GM10248 (cell line): ENCODE measurements at regions not wholly inside any gene's neighbourhood (a gene's known extent, or its start where the extent isn't known, plus 50 kb on each side); places are given as distances from the start of the nearest gene placed in this dataset.
"Not testable (repeated sequence)": the region's sequence is repeated elsewhere in the genome, so short reads cannot be mapped to it uniquely, and the experiment has no call there.

Experiments used
- CTCF ChIA-PET: fragments of 300-600 bp; sonication (Branson Sonifier 250); formaldehyde crosslinking; extraction: SDS; loops from one replicate; lab custom pipeline; 2021; ENCODE audit warnings: antibody characterized with exemption; lab: Yijun Ruan, JAX
- POLR2A ChIA-PET: fragments of 350-650 bp; sonication (Branson Sonifier 250); formaldehyde crosslinking; extraction: SDS; loops from one replicate; lab custom pipeline; 2020; ENCODE audit warnings: antibody characterized with exemption; lab: Yijun Ruan, JAX
- DNase-seq: peaks from one replicate; pipeline ENCODE4 v3.0.0; 2012; ENCODE audit errors: extremely low spot score
- CTCF ChIP-seq: IDR thresholded peaks from 2 replicates; pipeline ENCODE4 v1.5.1; 2012; ENCODE audit warnings: mild to moderate bottlenecking, low read depth; ENCODE audit errors: extremely low read depth, missing control alignments, control extremely low read depth

DNA sequence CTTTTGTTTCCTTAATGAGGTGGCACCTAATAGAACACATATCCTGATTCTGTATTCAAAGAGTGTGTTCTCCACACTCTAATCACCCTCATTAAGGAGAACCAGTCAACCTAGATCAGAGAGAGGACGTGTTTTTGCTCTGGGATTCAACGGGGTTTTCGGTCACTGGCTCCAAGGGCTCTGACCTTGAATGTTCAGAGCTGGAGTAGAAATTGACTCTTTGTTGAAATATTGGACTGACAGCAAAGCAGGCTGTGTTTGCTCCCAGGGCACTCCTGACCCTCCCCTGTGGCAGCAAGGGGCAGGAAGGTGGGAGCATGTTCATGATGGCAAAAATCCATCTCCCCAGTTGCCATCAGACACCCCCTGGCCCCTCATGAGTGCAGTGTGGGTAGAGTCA lies 1193.0 kb downstream of the AACS start:
- CTCF ChIA-PET, result no interaction called here
- POLR2A ChIA-PET, result no interaction called here
- no peak for DNase-seq
- no peak for TF ChIP-seq CTCF

DNA sequence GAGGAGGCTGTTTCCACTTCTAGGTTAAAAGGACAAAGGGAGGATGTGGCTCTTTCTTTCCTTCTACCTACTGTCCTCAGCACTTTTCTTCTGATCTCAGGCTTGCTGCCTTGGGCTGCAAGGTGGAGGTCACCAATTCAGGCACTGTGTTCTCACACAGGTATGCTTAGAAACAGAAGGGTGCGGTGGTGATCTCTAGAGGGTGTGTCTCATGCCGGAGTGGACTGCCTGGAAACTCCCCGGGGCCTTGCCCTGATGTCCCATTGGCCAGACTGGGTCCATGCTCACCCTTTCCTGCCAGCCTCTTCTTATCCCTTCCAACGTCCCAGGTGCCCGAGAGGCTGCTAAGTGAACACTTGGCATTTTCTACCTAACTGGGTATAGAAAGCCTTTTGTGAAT lies 1197.6 kb downstream of the AACS start:
- DNase-seq, result no peak
- CTCF ChIA-PET, result no interaction called here
- POLR2A ChIA-PET, result no interaction called here
- TF ChIP-seq CTCF, result no peak

GRCh38 chr12:126268222-126268621 lies 1203.0 kb downstream of the AACS start:
- POLR2A ChIA-PET, result no interaction called here
- CTCF ChIA-PET, result no interaction called here
- DNase-seq, result no peak
- TF ChIP-seq CTCF, result no peak

DNA sequence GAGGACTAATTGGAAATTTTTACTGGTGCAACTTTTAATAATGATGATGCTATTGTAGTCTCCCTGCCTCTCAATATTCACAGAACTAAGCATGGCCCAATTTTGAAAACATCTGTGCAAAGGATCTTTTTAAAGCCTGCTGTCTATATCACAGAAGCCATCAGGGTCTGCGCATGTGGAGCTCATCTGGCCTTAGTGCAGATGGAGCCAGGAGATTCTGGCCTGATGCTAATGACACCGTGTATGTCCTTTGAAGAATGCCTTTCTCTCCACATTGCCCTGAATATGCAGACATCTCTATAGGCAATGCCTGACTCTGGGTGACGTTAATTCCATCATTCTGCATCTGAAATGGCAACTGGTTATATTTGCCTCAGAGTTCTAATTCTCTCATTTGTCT lies 1205.9 kb downstream of the AACS start:
- CTCF ChIA-PET, result no interaction called here
- POLR2A ChIA-PET, result no interaction called here
- no peak for DNase-seq
- no peak for TF ChIP-seq CTCF

DNA sequence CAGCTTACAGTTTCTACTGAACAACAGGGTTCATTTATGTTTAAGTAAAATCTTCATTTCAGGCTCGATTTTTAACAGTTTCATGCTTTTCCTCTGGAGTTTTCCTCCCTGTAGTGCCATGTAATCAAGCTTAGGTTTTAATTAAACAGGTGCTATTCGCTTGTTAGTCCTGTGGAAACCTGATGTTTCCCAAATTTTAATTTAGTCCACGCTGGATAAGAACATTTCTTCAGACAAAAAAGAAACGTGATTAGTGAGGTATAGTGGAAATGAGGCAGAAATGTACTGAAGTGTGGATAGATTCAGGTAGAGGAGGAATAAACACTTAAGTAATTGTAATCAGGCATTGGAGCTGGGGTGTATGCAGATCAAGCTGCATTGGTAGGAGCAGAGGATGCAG lies 1217.5 kb downstream of the AACS start:
- ChIA-PET CTCF (no interaction called here), POLR2A (no interaction called here)
- no peak for TF ChIP-seq CTCF
- no peak for DNase-seq

- no peak for TF ChIP-seq CTCF
- ChIA-PET POLR2A (no interaction called here), CTCF (no interaction called here)
- DNase-seq, result no peak
Measured at GRCh38 chr12:126286203-126286602, 1221.0 kb downstream of the AACS start.

GRCh38 chr12:126290456-126290855 lies 1225.2 kb downstream of the AACS start:
- TF ChIP-seq CTCF, result no peak
- CTCF ChIA-PET, result no interaction called here
- DNase-seq, result no peak
- POLR2A ChIA-PET, result no interaction called here

DNA sequence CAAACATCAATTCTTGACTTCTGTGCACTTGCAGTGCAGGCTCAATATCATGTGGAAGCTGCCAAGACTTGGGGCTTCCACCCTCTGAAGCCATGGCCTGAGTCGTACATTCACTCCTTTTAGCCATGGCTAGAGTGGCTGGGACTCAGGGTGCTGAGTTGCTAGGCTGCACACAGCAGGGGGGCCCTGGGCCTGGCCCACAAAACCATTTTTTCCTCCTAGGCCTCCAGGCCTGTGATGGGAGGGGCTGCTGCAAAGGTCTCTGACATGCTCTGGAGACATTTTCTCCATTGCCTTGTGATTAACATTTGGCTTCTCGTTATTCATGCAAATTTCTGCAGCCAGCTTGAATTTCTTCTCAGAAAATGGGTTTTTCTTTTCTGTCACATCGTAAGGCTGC lies 1226.8 kb downstream of the AACS start:
- CTCF ChIA-PET, DNase-seq, POLR2A ChIA-PET: not testable (repeated sequence)
